Fibroblast of pulmonary artery (primary cell): ENCODE measurements at regions not wholly inside any gene's neighbourhood (a gene's known extent, or its start where the extent isn't known, plus 50 kb on each side); places are given as distances from the start of the nearest gene placed in this dataset.
"Not testable (repeated sequence)": the region's sequence is repeated elsewhere in the genome, so short reads cannot be mapped to it uniquely, and the experiment has no call there.

ENCODE experiments used
- DNase-seq: peaks from one replicate; pipeline ENCODE4 v3.0.0-alpha.2; 2010; ENCODE audit warnings: low read depth
- H3K4me3 ChIP-seq: replicated peaks from 2 replicates; pipeline ENCODE4 v1.5.1; 2011; ENCODE audit warnings: low read depth, mild to moderate bottlenecking, control low read depth, low read length, moderate library complexity
- TF ChIP-seq, protein P1 (sequence below): IDR thresholded peaks from 2 replicates; pipeline ENCODE4 v1.5.1; 2011; ENCODE audit warnings: mild to moderate bottlenecking, control low read depth, low read length, inconsistent platforms; ENCODE audit errors: missing control alignments

DNA sequence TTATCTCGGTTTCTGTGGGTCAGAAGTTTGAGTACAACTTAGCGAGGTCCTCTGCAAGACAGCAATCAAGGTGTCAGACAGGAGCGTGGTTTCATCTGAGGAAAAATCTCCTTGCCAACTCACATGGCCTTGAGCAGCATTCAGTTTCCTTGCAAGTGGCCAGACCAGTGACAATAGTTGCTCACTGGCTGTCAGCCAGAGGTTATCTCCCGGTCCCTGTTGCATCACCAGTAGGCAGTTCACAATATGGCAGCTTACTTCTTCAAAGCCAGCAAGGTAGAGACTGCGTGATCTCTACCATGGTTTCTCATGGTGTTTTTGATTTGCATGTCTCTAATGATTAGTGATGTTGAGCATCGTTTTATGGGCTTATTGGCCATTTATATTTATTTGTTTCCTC is 143.8 kb upstream of the DAAM1 start:
- H3K4me3 ChIP-seq: no peak overlapping the region
- TF ChIP-seq, protein P1, sequence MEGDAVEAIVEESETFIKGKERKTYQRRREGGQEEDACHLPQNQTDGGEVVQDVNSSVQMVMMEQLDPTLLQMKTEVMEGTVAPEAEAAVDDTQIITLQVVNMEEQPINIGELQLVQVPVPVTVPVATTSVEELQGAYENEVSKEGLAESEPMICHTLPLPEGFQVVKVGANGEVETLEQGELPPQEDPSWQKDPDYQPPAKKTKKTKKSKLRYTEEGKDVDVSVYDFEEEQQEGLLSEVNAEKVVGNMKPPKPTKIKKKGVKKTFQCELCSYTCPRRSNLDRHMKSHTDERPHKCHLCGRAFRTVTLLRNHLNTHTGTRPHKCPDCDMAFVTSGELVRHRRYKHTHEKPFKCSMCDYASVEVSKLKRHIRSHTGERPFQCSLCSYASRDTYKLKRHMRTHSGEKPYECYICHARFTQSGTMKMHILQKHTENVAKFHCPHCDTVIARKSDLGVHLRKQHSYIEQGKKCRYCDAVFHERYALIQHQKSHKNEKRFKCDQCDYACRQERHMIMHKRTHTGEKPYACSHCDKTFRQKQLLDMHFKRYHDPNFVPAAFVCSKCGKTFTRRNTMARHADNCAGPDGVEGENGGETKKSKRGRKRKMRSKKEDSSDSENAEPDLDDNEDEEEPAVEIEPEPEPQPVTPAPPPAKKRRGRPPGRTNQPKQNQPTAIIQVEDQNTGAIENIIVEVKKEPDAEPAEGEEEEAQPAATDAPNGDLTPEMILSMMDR: no peak
- DNase-seq: no peak

DNA sequence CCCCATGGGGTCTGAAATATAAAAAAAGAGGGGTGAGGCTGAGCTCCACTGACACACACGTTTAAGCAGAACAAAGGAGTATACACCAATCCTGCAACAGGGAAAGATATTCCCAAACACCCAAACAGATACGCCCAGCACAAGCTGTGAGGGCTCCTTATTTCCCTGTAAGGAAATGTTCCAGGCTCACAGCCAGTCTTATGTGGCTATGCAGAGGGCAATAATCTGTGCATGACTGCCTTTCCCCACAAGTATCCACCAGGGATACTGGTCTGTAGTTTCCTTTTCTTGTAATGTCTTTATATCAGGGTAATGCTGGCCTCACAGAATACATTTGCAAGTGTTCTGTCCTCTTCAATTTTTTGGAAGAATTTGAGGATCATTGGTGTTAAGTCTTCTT is 141.7 kb upstream of the DAAM1 start:
- H3K4me3 ChIP-seq: no peak overlapping the region
- no peak for DNase-seq
- TF ChIP-seq, protein P1: no peak

DNA sequence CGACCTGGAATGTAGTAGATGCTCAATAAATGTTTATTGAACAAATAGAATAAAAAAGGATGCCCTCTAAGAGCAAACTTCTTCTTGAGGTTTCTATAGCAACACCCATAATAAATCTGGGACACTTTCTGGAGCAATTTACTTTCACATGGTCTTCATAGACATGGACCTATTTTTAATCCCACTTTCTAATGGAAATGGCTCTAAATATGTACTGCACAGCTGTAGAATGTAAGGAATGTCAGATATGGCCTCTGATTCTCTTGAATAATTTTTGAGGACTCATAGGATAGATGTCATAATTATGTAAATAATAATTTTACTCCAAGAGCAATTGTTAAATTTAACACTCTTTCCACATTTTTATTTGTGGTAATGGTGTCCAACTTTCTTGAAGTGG is 133.5 kb upstream of the DAAM1 start:
- H3K4me3 ChIP-seq: no peak overlapping the region
- no peak for DNase-seq
- TF ChIP-seq, protein P1: no peak

DNA sequence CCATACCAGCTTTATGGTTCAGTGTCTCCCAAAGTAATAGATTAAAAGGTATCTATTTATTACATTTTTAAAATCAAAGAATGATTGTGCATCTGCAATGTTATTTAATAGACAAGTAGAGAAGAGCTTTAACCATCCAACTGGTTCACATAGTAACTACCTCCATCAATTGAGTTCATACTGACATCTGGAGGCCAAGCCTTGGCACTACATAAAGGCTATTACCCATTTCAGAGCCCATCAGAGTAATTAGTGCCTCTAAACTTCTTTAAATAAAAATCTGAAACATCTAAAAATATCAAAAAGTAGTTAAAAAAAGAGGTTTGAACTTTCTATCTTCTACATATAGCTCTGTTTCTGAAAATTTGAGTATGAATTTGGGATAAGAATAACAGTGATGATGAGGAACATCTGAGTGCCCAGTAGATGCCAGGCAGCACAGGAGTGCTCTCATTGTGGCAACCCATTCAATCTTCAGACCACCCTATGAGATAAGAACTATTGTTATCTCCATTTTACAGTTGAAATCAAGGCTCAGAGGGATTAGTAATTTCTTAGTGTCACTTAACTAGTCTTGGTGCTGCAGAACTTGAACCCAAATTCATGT is 132.9 kb upstream of the DAAM1 start:
- TF ChIP-seq, protein P1: peak; percentile 89
- DNase-seq: peak; percentile 76

DNA sequence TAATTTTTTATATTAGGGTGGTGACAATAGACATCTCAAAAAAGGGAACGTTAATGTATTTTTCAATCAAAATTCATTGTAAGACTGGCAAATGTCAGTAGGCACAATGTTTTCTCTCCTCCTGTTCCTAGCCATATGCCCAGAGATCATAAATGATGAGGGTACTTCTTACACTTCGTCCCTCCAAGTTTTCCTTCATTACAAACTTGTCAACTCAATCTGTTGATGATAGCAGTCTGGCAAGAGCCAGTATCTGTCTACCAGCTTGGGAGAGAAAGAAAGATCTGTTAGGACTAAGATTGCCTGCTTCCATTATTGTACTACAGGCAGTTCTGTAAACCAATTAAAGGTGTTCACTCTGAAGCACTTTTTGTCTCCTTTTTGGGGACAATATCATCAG is 130.9 kb upstream of the DAAM1 start:
- H3K4me3 ChIP-seq: no peak overlapping the region
- DNase-seq: no peak
- TF ChIP-seq, protein P1: no peak

More for the DNA sequence above, 132.9 kb upstream of the DAAM1 start:
- H3K4me3 ChIP-seq: no peak overlapping the region

DNA sequence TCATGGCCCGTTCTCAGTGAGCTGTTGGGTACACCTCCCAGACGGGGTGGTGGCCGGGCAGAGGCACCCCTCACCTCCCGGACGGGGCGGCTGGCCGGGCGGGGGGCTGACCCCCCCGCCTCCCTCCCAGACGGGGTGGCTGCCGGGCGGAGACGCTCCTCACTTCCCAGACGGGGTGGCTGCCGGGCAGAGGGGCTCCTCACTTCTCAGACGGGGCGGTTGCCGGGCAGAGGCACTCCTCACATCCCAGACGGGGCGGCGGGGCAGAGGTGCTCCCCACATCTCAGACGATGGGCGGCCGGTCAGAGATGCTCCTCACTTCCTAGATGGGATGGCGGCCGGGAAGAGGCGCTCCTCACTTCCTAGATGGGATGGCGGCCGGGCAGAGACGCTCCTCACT is 129.7 kb upstream of the DAAM1 start:
- H3K4me3 ChIP-seq, DNase-seq: not testable (repeated sequence)

DNA sequence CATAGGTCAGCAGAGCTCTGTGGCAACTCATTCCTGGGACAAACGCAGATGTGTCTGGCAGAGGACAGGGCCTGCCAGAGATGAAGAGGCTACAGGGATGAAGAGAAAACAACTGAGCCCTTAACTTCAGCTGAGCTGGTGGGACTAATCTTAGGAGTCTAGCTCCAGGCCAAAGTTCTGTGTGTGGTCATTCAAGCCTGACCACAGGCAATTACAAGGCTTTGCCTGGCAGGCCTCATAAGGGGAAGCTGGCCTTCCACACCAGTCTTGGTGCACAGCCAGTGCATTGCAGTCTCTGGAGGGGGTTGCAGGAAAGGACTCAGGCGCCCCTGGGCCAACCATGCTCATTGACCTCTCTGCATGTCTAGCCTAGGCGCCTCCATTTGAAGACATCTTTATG is 127.6 kb upstream of the DAAM1 start:
- H3K4me3 ChIP-seq: no peak overlapping the region
- no peak for DNase-seq
- TF ChIP-seq, protein P1: no peak
